ENCODE measurements at regions not wholly inside any gene's neighbourhood (a gene's known extent, or its start where the extent isn't known, plus 50 kb on each side); places are given as distances from the start of the nearest gene placed in this dataset.

GRCh38 chr2:147621656-147622197 is 223.1 kb upstream of the ACVR2A start:
- H3K9me3 ChIP-seq: no peaks in the 10 kb centered on the region
- H3K4me1 ChIP-seq: no peaks in the 10 kb centered on the region
- ATAC-seq (no peak), DNase-seq (no peak)
- 87 to 88% (median 88%) methylated on average over 3 of the region's 3 CpGs for WGBS, 3 donors
- no peak overlapping the region for H3K4me3 ChIP-seq
- intact Hi-C loops (cut with DNase I): no loop called here
- no peak overlapping the region for H3K27ac ChIP-seq
- TF ChIP-seq, protein P1, sequence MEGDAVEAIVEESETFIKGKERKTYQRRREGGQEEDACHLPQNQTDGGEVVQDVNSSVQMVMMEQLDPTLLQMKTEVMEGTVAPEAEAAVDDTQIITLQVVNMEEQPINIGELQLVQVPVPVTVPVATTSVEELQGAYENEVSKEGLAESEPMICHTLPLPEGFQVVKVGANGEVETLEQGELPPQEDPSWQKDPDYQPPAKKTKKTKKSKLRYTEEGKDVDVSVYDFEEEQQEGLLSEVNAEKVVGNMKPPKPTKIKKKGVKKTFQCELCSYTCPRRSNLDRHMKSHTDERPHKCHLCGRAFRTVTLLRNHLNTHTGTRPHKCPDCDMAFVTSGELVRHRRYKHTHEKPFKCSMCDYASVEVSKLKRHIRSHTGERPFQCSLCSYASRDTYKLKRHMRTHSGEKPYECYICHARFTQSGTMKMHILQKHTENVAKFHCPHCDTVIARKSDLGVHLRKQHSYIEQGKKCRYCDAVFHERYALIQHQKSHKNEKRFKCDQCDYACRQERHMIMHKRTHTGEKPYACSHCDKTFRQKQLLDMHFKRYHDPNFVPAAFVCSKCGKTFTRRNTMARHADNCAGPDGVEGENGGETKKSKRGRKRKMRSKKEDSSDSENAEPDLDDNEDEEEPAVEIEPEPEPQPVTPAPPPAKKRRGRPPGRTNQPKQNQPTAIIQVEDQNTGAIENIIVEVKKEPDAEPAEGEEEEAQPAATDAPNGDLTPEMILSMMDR (IDR thresholded peaks at IDR 0.05): no peak
- peaks cover 0 to 2% (median 0%) of the 10 kb centered on the region in 3 donors for H3K27me3 ChIP-seq (ENCODE audit: insufficient read depth in 3 of 3, low read length in 2 of 3)
- H3K36me3 ChIP-seq (ENCODE audit: insufficient read depth in 1 of 2, low read depth in 1 of 2): no peaks in the 10 kb centered on the region

DNA sequence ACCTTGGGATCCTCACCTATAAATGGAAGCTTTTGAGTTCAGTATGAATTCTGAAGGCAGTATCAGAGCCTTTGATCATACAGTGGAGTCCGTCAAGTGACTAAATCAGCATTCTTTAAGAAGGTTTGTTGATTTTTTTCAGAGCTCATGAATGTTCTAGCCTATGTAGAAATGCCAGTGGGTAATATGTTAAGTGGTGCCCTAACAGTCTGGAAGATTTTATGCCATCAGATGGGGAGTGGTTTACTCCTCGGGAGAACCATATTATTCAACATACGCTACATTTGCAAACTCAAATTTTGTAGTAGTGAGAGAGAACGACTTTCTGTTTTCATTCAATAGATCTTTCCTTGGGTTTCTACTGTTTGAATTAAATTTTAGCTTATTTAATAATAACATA is 225.0 kb upstream of the ACVR2A start:
- TF ChIP-seq, protein P1 (IDR thresholded peaks at IDR 0.05): no peak
- H3K27me3 ChIP-seq (ENCODE audit: insufficient read depth in 3 of 3, low read length in 2 of 3): peaks cover 0 to 2% (median 0%) of the 10 kb centered on the region in 3 donors
- intact Hi-C loops (cut with DNase I): no loop called here
- H3K4me1 ChIP-seq: no peaks in the 10 kb centered on the region
- ATAC-seq (no peak), DNase-seq (no peak)
- H3K9me3 ChIP-seq: no peaks in the 10 kb centered on the region
- no peak overlapping the region for H3K4me3 ChIP-seq
- 94 to 96% (median 96%) methylated on average over 4 of the region's 4 CpGs for WGBS, 3 donors
- no peaks in the 10 kb centered on the region for H3K36me3 ChIP-seq (ENCODE audit: insufficient read depth in 1 of 2, low read depth in 1 of 2)
- H3K27ac ChIP-seq: no peak overlapping the region

- TF ChIP-seq, protein P1 (IDR thresholded peaks at IDR 0.05): no peak
- Histone ChIP-seq H3K4me3 (no peak overlapping the region), H3K27me3 (ENCODE audit: insufficient read depth in 3 of 3, low read length in 2 of 3) (peaks cover 0 to 2% (median 0%) of the 10 kb centered on the region in 3 donors), H3K36me3 (ENCODE audit: insufficient read depth in 1 of 2, low read depth in 1 of 2) (no peaks in the 10 kb centered on the region), H3K27ac (no peak overlapping the region), H3K9me3 (no peaks in the 10 kb centered on the region), H3K4me1 (no peaks in the 10 kb centered on the region)
- 82 to 87% (median 85%) methylated on average over 2 of the region's 2 CpGs for WGBS, 3 donors
- intact Hi-C loops (cut with DNase I): no loop called here
- DNase-seq (no peak), ATAC-seq (no peak)
These were observed 229.1 kb upstream of the ACVR2A start for GRCh38 chr2:147615726-147616125.

DNA sequence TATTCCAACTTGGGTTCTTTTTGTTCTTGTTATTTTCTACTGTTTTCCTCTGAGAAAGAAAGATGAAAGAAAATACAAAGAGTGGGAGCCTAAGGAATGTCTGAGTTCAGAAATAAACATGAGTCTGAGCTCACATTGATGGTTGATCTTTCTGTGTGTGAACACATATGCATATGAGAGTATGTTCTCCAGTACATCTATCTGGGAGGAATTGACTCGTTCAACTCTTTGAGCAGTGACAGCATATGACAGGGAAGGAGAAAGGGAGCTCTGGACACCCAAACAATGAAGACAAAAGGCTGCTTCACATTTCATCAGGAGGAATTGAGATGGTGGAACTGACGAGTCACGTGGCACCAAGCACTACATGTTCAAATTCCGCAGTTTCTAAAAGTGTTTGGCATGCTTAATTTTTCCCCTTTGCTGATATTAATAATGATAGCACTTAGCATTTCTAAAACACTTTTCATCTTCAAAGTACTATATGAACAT is 229.8 kb upstream of the ACVR2A start:
- Histone ChIP-seq H3K27ac (no peak overlapping the region), H3K4me3 (no peak overlapping the region), H3K9me3 (no peaks in the 10 kb centered on the region), H3K4me1 (no peaks in the 10 kb centered on the region), H3K36me3 (ENCODE audit: insufficient read depth in 1 of 2, low read depth in 1 of 2) (no peaks in the 10 kb centered on the region), H3K27me3 (ENCODE audit: insufficient read depth in 3 of 3, low read length in 2 of 3) (peaks cover 0 to 2% (median 0%) of the 10 kb centered on the region in 3 donors)
- TF ChIP-seq, protein P1 (IDR thresholded peaks at IDR 0.05): no peak
- DNase-seq (no peak), ATAC-seq (no peak)
- intact Hi-C loops (cut with DNase I): no loop called here
- 87 to 91% (median 89%) methylated on average over 4 of the region's 4 CpGs for WGBS, 3 donors

DNA sequence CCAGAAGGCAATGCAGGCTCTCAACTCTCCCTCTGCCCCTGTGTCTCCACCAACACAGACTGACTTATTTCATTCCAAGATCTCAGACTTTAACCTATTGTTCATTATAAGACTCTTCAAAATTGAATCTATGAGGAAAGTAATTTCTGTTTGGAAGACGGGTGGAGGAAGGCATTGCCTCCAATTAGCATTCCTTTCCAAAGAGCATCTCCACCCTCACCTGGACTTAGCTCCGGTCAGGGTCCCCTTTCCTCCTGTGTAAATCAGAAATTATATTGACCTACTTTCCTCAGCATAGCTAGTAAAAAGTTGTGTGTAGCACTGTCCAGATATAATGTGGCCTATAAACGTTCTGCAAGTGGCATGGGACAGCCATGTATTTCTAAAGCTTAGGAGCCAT is 230.4 kb upstream of the ACVR2A start:
- intact Hi-C loops (cut with DNase I): no loop called here
- Histone ChIP-seq H3K27ac (no peak overlapping the region), H3K4me3 (no peak overlapping the region), H3K4me1 (no peaks in the 10 kb centered on the region), H3K27me3 (ENCODE audit: insufficient read depth in 3 of 3, low read length in 2 of 3) (peaks cover 0 to 2% (median 0%) of the 10 kb centered on the region in 3 donors), H3K9me3 (no peaks in the 10 kb centered on the region), H3K36me3 (ENCODE audit: insufficient read depth in 1 of 2, low read depth in 1 of 2) (no peaks in the 10 kb centered on the region)
- ATAC-seq (no peak), DNase-seq (no peak)
- 50 to 60% (median 55%) methylated on average over 3 of the region's 3 CpGs for WGBS, 3 donors
- TF ChIP-seq, protein P1 (IDR thresholded peaks at IDR 0.05): no peak

All from psoas muscle (tissue), 7 donors.